BJ (cell line): ENCODE measurements at regions not wholly inside any gene's neighbourhood (a gene's known extent, or its start where the extent isn't known, plus 50 kb on each side); places are given as distances from the start of the nearest gene placed in this dataset.
"Not testable (repeated sequence)": the region's sequence is repeated elsewhere in the genome, so short reads cannot be mapped to it uniquely, and the experiment has no call there.

ENCODE experiments used
- CTCF ChIA-PET: fragments of 350-600 bp; formaldehyde crosslinking; extraction: SDS; loops from one replicate; lab custom pipeline; 2021; ENCODE audit warnings: antibody characterized with exemption, inconsistent platforms; lab: Yijun Ruan, JAX
- POLR2A ChIA-PET: fragments of 300-600 bp; sonication (Branson Sonifier 250); formaldehyde crosslinking; extraction: SDS; loops from one replicate; lab custom pipeline; 2021; ENCODE audit warnings: antibody characterized with exemption; lab: Charles Lee
- DNase-seq: peaks from one replicate; pipeline ENCODE4 v3.0.0-alpha.2; 2011; ENCODE audit warnings: low read depth
- H3K27me3 ChIP-seq: 2 replicates; pipeline ENCODE4 v1.6.0; 2011; ENCODE audit warnings: low read length; ENCODE audit not compliant: control insufficient read depth, insufficient read depth
- H3K36me3 ChIP-seq: 2 replicates; pipeline ENCODE4 v1.5.1; 2011; ENCODE audit warnings: low read length; ENCODE audit not compliant: control insufficient read depth, insufficient read depth
- H3K4me3 ChIP-seq: 2 replicates; pipeline ENCODE4 v1.5.1; 2011; ENCODE audit warnings: low read depth, mild to moderate bottlenecking, control low read depth, low read length
- CTCF ChIP-seq: IDR thresholded peaks from 2 replicates; pipeline ENCODE4 v1.5.1; 2011; ENCODE audit warnings: low read depth, mild to moderate bottlenecking, control low read depth, inconsistent platforms, low read length, moderate library complexity; ENCODE audit not compliant: insufficient read depth

GRCh38 chr5:177900066-177900465, 96.0 kb downstream of the PROP1 start:
- H3K36me3 ChIP-seq, DNase-seq, CTCF ChIA-PET, POLR2A ChIA-PET, H3K27me3 ChIP-seq, H3K4me3 ChIP-seq: not testable (repeated sequence)

- H3K4me3 ChIP-seq, POLR2A ChIA-PET: not testable (repeated sequence)
Observed at GRCh38 chr5:177894681-177895453, 101.2 kb downstream of the PROP1 start.

GRCh38 chr5:177892357-177892665, 103.7 kb downstream of the PROP1 start:
- POLR2A ChIA-PET, DNase-seq, H3K36me3 ChIP-seq, H3K4me3 ChIP-seq, CTCF ChIA-PET, H3K27me3 ChIP-seq: not testable (repeated sequence)

More at GRCh38 chr5:177894681-177895453, 101.2 kb downstream of the PROP1 start:
- CTCF ChIA-PET, H3K36me3 ChIP-seq, H3K27me3 ChIP-seq, DNase-seq: not testable (repeated sequence)

GRCh38 chr5:177891547-177892356, 104.3 kb downstream of the PROP1 start:
- POLR2A ChIA-PET, H3K27me3 ChIP-seq, H3K4me3 ChIP-seq, DNase-seq, H3K36me3 ChIP-seq: not testable (repeated sequence)
- 0 out of 2 replicates have a peak, but pooled peaks have one; percentile 1 for TF ChIP-seq CTCF
- CTCF ChIA-PET: interaction anchor here (0.6 kb wide), 1 partner anchor 170 kb away, joined by 6 read pairs; no protein-coding TSS in a partner anchor

GRCh38 chr5:177883295-177883694, 100.6 kb upstream of the FAM153A start:
- H3K36me3 ChIP-seq, H3K4me3 ChIP-seq, DNase-seq, POLR2A ChIA-PET, CTCF ChIA-PET, H3K27me3 ChIP-seq: not testable (repeated sequence)

GRCh38 chr5:177875900-177876238, 93.2 kb upstream of the FAM153A start:
- CTCF ChIA-PET, H3K36me3 ChIP-seq, POLR2A ChIA-PET, H3K27me3 ChIP-seq, DNase-seq: not testable (repeated sequence)
- H3K4me3 ChIP-seq: peak overlapping the region; percentile 40

- H3K27me3 ChIP-seq, H3K36me3 ChIP-seq, DNase-seq, CTCF ChIA-PET, POLR2A ChIA-PET: not testable (repeated sequence)
- H3K4me3 ChIP-seq: peak overlapping the region; percentile 36
Observed at GRCh38 chr5:177875013-177875899, 92.6 kb upstream of the FAM153A start.

GRCh38 chr5:177863822-177864446, 81.2 kb upstream of the FAM153A start:
- H3K36me3 ChIP-seq, DNase-seq, H3K27me3 ChIP-seq, CTCF ChIA-PET, H3K4me3 ChIP-seq, POLR2A ChIA-PET: not testable (repeated sequence)

- CTCF ChIA-PET, H3K27me3 ChIP-seq, H3K4me3 ChIP-seq, POLR2A ChIA-PET, H3K36me3 ChIP-seq, DNase-seq: not testable (repeated sequence)
Observed at GRCh38 chr5:177857642-177858200, 75.0 kb upstream of the FAM153A start.

GRCh38 chr5:177856474-177856873, 73.8 kb upstream of the FAM153A start:
- DNase-seq, H3K36me3 ChIP-seq, POLR2A ChIA-PET, CTCF ChIA-PET, H3K27me3 ChIP-seq, H3K4me3 ChIP-seq: not testable (repeated sequence)

GRCh38 chr5:177847914-177848313, 65.2 kb upstream of the FAM153A start:
- H3K27me3 ChIP-seq, POLR2A ChIA-PET, CTCF ChIA-PET, H3K4me3 ChIP-seq, H3K36me3 ChIP-seq, DNase-seq: not testable (repeated sequence)
